ELR (cell line): ENCODE measurements at regions not wholly inside any gene's neighbourhood (a gene's known extent, or its start where the extent isn't known, plus 50 kb on each side); places are given as distances from the start of the nearest gene placed in this dataset.

Experiments
- DNase-seq: peaks from one replicate; pipeline ENCODE4 v3.0.0-alpha.2; 2015; ENCODE audit warnings: low read depth

GRCh38 chr3:24937228-24937627 is 442.6 kb upstream of the THRB start:
- no peak for DNase-seq

DNA sequence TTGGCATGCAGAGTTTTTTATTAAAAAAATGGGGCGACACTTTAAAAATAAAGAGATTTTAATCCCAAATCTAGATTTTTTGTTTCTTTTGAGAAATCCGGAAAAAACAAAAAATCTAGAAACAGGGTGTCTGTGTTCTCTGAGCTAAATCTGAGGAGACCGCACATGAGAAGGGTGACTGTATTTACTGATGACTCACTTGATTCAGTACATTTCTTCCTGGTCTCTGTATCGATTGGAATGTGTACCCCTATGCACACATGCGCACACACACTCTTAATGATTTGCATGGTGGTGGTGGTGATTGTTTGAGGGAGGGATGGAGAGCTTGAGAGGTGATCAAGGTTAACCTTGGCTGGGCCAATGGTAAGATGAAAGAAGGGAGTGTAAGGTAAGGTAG is 443.1 kb upstream of the THRB start:
- no peak for DNase-seq

GRCh38 chr3:24943961-24944360 is 449.3 kb upstream of the THRB start:
- no peak for DNase-seq

DNA sequence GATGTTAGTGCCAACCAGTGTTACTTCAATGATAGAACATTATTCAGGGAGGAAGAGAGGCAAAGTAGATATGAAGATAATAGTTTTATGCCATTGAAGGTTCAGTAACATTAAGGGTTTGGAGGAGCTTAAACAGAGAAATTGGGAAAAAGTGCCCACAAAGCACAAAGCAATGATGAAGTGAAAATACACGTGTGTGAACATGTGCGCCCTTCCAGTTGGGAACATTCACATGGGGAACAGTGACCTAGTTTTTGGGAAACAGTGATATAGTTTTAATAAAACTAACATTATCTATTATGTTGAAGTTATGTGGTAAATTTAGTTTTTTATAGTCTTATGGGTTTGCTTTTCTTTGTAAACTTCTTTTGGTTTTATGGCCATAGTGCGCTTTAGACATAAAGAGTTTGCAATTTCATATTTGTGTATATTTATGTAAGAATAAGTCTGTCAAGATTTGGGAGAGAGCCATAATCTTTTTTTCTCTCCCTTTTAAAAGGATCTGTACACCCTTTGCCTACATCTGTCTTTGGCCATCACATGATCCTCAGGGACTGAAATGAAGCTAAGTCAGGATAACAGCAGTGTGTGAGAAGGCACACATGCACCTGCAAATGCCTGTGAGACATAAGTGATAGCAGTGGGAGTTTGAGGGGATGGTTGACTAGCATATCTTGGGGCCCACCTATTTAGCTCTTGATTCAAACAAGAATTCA is 450.3 kb upstream of the THRB start:
- DNase-seq, result no peak

GRCh38 chr3:24945563-24945962 is 450.9 kb upstream of the THRB start:
- DNase-seq, result no peak

DNA sequence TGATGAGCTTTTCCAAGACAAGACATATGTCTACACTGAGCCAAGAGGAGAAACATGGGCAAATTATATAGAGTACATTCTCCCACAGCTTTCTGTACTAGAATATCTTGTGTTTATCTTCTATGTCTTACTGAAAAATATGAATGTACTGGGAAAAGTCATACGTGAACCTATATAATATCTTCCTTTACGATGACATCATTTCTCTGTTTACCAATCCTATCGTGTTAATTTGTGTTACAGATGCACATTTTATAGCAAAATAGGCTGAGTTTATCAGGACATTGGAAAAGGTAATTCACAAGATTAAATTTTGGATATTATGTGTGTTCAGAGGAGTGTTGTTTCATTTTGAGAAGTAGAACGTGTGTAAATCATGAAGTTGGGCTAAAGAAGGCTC is 452.5 kb upstream of the THRB start:
- no peak for DNase-seq

GRCh38 chr3:24951180-24951579 is 456.5 kb upstream of the THRB start:
- no peak for DNase-seq

- no peak for DNase-seq
These were observed 457.7 kb upstream of the THRB start for GRCh38 chr3:24952388-24952787.

- no peak for DNase-seq
These were observed 458.6 kb upstream of the THRB start for GRCh38 chr3:24953060-24953771.

- no peak for DNase-seq
These were observed 462.0 kb upstream of the THRB start for GRCh38 chr3:24956613-24957012.

GRCh38 chr3:24958271-24958670 is 463.6 kb upstream of the THRB start:
- DNase-seq, result no peak

- no peak for DNase-seq
These were observed 464.3 kb upstream of the THRB start for GRCh38 chr3:24958910-24959447.

GRCh38 chr3:24963762-24964625 is 464.1 kb upstream of the RARB start:
- peak; percentile 24 for DNase-seq

DNA sequence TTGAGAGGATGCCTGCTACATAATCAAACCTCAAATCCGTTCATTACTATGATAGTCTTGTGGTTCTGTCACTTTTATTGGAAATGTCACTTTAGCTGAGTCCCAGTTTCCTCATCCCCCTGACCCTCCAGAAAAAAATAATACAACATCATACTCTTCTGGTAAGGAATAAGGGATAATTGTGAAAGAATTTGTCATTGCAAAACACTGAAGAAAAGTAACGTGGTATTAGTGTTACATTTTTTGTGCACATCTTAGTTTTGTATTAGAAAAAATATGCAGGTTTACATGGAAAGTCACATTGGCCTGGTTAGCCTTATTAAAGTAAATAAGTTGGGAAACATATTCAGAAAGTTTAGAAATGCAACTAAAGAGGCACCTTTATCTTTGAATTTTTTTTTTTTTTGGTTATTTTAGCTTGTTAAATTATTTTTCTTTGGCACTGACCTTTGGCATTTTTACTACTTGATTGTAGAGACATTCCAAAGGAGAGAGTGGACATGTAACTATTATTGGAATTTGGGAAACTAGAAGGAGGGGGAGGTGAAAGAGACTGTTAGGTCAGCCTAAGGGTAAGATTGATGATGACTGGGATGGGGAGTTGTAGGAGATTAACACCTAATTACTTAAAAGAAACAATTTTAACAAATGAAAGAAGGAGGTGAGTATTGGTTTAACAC is 462.2 kb upstream of the RARB start:
- DNase-seq, result no peak

GRCh38 chr3:24968036-24968435 is 460.0 kb upstream of the RARB start:
- DNase-seq, result no peak

DNA sequence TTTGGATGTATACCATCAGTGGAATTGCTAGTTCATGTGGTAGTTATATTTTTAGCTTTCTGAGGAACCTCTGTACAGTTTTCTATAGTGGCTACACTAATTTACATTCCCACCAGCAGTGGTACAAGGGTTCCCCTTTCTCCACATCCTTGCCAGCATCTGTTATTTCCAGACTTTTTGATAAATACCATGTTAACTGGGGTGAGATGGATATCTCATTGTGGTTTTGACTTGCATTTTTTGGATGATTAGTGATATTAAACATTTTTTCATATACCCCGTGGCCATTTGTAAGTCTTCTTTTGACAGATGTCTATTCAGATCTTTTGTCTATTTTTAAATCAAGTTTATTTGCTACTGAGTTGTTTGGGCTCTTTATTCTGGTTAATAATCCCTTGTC is 455.6 kb upstream of the RARB start:
- no peak for DNase-seq

DNA sequence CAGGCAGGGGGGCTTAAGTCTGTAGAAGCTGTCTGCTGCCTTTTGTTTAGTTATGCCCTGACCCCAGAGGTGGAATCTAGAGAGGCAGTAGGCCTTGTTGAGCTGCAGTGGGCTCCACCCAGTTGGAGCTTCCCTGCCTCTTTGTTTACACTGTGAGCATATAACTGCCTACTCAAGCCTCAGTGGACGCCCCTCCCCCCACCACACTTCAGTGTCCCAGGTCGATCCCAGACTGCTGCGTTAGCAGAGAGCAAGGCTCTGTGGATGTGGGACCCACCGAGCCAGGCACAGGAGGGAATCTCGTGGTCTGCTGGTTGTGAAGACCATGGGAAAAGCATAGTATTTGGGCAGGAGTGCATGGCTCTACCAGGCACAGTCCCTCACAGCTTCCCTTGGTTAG is 446.8 kb upstream of the RARB start:
- no peak for DNase-seq

DNA sequence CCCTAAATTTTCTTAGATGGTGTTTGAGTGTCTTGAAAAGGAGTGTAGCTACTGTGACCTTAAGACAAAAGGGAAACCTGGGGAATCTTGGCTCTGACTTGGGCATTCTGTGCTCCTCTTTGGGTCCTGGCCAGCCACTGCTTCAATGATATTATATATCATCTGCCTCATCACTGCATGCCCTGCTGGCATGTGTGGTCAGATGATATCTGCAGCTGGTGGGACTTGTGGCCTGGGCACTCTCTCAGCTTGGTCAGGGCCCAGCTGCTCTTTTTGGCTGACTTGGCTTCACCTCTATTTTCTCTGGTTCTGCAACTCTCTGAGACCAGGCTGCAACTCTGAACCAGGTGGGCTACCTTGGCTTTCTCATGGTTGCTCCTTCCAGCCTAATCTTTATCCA is 446.1 kb upstream of the RARB start:
- DNase-seq, result no peak

DNA sequence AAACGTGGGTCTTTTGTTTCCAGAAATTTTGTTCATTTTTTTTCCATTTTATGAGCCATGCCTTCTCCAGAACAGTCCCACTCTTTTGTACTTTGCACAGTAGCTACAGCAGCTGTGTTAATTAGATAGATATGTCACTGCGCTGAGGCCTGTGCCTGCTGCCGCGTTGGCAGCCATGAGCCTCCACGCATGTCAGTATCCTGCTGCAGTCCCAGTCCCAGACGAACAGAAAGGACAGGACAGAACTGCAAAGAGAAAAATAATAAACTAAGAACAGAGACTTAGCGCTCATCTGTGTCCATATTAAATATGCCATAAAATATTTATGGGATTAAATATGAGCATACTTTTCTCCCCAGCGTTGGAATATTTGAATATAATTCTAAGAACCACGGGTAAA is 442.4 kb upstream of the RARB start:
- DNase-seq, result no peak

DNA sequence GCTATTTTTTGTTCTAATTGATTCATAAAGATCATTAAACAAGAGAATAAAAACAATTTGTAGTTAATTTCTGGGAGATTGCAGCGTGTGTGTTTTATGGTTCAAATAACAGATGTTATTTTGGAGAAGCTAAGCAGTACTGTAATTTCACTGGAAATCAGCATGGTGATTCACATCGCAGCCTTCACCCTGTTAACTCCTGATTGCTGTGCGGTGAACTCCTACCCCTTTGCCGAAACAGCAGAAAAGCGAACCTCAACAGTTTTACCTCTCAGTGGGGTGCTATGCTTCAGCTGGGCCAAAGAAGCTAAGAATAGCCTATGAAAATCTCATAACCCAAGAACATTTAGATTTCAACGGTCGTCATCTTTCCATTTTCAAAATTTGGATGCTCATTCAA is 441.5 kb upstream of the RARB start:
- DNase-seq, result no peak

DNA sequence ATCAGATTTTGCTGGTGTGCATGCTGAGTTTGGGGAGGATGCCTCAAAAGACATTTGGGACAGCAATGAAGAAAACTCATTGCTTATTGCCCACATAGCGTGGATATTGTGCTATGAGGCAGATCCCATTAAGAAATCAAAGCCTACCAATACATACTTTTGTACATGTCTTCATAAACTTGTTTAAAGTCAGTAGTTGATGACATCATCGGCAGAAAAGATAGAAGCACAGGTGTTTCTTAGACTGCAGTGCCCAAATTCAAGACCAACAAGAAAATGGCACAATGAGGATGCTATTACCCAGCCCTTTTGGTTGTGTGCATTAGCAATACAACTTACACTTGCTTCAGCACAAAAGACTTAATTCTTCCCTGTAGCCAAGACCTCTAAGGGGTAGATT is 428.7 kb upstream of the RARB start:
- no peak for DNase-seq

- DNase-seq, result no peak
These were observed 427.0 kb upstream of the RARB start for GRCh38 chr3:25000971-25001591.
